ENCODE measurements at regions not wholly inside any gene's neighbourhood (a gene's known extent, or its start where the extent isn't known, plus 50 kb on each side); places are given as distances from the start of the nearest gene placed in this dataset.
"Not testable (repeated sequence)": the region's sequence is repeated elsewhere in the genome, so short reads cannot be mapped to it uniquely, and the experiment has no call there.

- no peak for DNase-seq
Measured at GRCh38 chr11:28792856-28793255, 684.7 kb downstream of the METTL15 start.

- DNase-seq, result not testable (repeated sequence)
Measured at GRCh38 chr11:28787897-28788296, 679.7 kb downstream of the METTL15 start.

GRCh38 chr11:28777126-28777525 is 668.9 kb downstream of the METTL15 start:
- DNase-seq, result no peak

GRCh38 chr11:28773606-28774005 is 665.4 kb downstream of the METTL15 start:
- DNase-seq, result no peak

- no peak for DNase-seq
Measured at GRCh38 chr11:28770806-28771205, 662.6 kb downstream of the METTL15 start.

- no peak for DNase-seq
Measured at GRCh38 chr11:28767574-28767973, 659.4 kb downstream of the METTL15 start.

GRCh38 chr11:28763876-28764275 is 655.7 kb downstream of the METTL15 start:
- DNase-seq, result no peak

- DNase-seq, result no peak
Measured at GRCh38 chr11:28763151-28763550, 655.0 kb downstream of the METTL15 start.

- no peak for DNase-seq
Measured at GRCh38 chr11:28760676-28761390, 652.6 kb downstream of the METTL15 start.

GRCh38 chr11:28759311-28759710 is 651.1 kb downstream of the METTL15 start:
- DNase-seq, result no peak

GRCh38 chr11:28757725-28758515 is 649.7 kb downstream of the METTL15 start:
- DNase-seq, result no peak

- DNase-seq, result no peak
Measured at GRCh38 chr11:28756977-28757376, 648.8 kb downstream of the METTL15 start.

GRCh38 chr11:28743061-28743550 is 634.9 kb downstream of the METTL15 start:
- DNase-seq, result no peak

GRCh38 chr11:28739489-28740280 is 631.5 kb downstream of the METTL15 start:
- DNase-seq, result no peak

GRCh38 chr11:28738549-28738948 is 630.4 kb downstream of the METTL15 start:
- no peak for DNase-seq

- no peak for DNase-seq
Measured at GRCh38 chr11:28736256-28736655, 628.1 kb downstream of the METTL15 start.

GRCh38 chr11:28735511-28735910 is 627.3 kb downstream of the METTL15 start:
- DNase-seq, result no peak

GRCh38 chr11:28730889-28731288 is 622.7 kb downstream of the METTL15 start:
- no peak for DNase-seq

GRCh38 chr11:28730336-28730735 is 622.1 kb downstream of the METTL15 start:
- no peak for DNase-seq

- no peak for DNase-seq
Measured at GRCh38 chr11:28729339-28729738, 621.2 kb downstream of the METTL15 start.

GRCh38 chr11:28728666-28729065 is 620.5 kb downstream of the METTL15 start:
- DNase-seq, result no peak

GRCh38 chr11:28727254-28727653 is 619.1 kb downstream of the METTL15 start:
- no peak for DNase-seq

GRCh38 chr11:28726432-28726831 is 618.2 kb downstream of the METTL15 start:
- DNase-seq, result no peak
